HG03097 (cell line): ENCODE measurements at regions not wholly inside any gene's neighbourhood (a gene's known extent, or its start where the extent isn't known, plus 50 kb on each side); places are given as distances from the start of the nearest gene placed in this dataset.
"Not testable (repeated sequence)": the region's sequence is repeated elsewhere in the genome, so short reads cannot be mapped to it uniquely, and the experiment has no call there.

Experiments used
- ATAC-seq: cut with Tn5 transposase; IDR thresholded peaks from one replicate; pipeline ENCODE4 v1.9.1; 2021; ENCODE audit not compliant: unreplicated experiment, low FRiP score

GRCh38 chr4:180360113-180360512 lies 1883.1 kb upstream of the TENM3 start:
- not testable (repeated sequence) for ATAC-seq

GRCh38 chr4:180363815-180364214 lies 1879.4 kb upstream of the TENM3 start:
- no peak for ATAC-seq

GRCh38 chr4:180372691-180373090 lies 1870.5 kb upstream of the TENM3 start:
- ATAC-seq: no peak

- ATAC-seq: no peak
Observed at GRCh38 chr4:180377741-180378140, 1865.5 kb upstream of the TENM3 start.

- ATAC-seq: no peak
Observed at GRCh38 chr4:180380733-180381132, 1862.5 kb upstream of the TENM3 start.

GRCh38 chr4:180391613-180392012 lies 1851.6 kb upstream of the TENM3 start:
- ATAC-seq: no peak

GRCh38 chr4:180394312-180394711 lies 1848.9 kb upstream of the TENM3 start:
- ATAC-seq: peak; percentile 60

- ATAC-seq: no peak
Observed at GRCh38 chr4:180394730-180395129, 1848.5 kb upstream of the TENM3 start.

- ATAC-seq: no peak
Observed at GRCh38 chr4:180398564-180398963, 1844.6 kb upstream of the TENM3 start.

GRCh38 chr4:180407275-180407885 lies 1835.8 kb upstream of the TENM3 start:
- no peak for ATAC-seq

- ATAC-seq: no peak
Observed at GRCh38 chr4:180418819-180419531, 1824.2 kb upstream of the TENM3 start.

- ATAC-seq: no peak
Observed at GRCh38 chr4:180422989-180423711, 1820.1 kb upstream of the TENM3 start.

- ATAC-seq: no peak
Observed at GRCh38 chr4:180423712-180424057, 1819.5 kb upstream of the TENM3 start.

- no peak for ATAC-seq
Observed at GRCh38 chr4:180426938-180427337, 1816.3 kb upstream of the TENM3 start.

GRCh38 chr4:180430283-180430682 lies 1812.9 kb upstream of the TENM3 start:
- no peak for ATAC-seq

- ATAC-seq: peak; percentile 99
Observed at GRCh38 chr4:180434131-180434895, 1808.9 kb upstream of the TENM3 start.

- ATAC-seq: no peak
Observed at GRCh38 chr4:180436361-180436760, 1806.8 kb upstream of the TENM3 start.

GRCh38 chr4:180437601-180438000 lies 1805.6 kb upstream of the TENM3 start:
- ATAC-seq: no peak

GRCh38 chr4:180448306-180448705 lies 1794.9 kb upstream of the TENM3 start:
- ATAC-seq: no peak

- ATAC-seq: peak; percentile 94
Observed at GRCh38 chr4:180449395-180449956, 1793.7 kb upstream of the TENM3 start.

GRCh38 chr4:180455226-180455625 lies 1788.0 kb upstream of the TENM3 start:
- ATAC-seq: no peak
